Activated gamma-delta T cell (primary cell): ENCODE measurements at regions not wholly inside any gene's neighbourhood (a gene's known extent, or its start where the extent isn't known, plus 50 kb on each side); places are given as distances from the start of the nearest gene placed in this dataset.
"Not testable (repeated sequence)": the region's sequence is repeated elsewhere in the genome, so short reads cannot be mapped to it uniquely, and the experiment has no call there.

ENCODE experiments used
- DNase-seq: peaks from one replicate; lab custom pipeline; 2025; lab: John Stamatoyannopoulos, UW

- DNase-seq: no peak
Observed at GRCh38 chr7:16266877-16267276, 154.5 kb downstream of the CRPPA start.

GRCh38 chr7:16266470-16266869, 154.9 kb downstream of the CRPPA start:
- DNase-seq: not testable (repeated sequence)

- DNase-seq: no peak
Observed at GRCh38 chr7:16265863-16266458, 155.4 kb downstream of the CRPPA start.

GRCh38 chr7:16264823-16265804, 156.2 kb downstream of the CRPPA start:
- no peak for DNase-seq

GRCh38 chr7:16264036-16264819, 157.1 kb downstream of the CRPPA start:
- DNase-seq: no peak

- DNase-seq: not testable (repeated sequence)
Observed at GRCh38 chr7:16263377-16263776, 158.0 kb downstream of the CRPPA start.

- no peak for DNase-seq
Observed at GRCh38 chr7:16261654-16262053, 159.7 kb downstream of the CRPPA start.

- no peak for DNase-seq
Observed at GRCh38 chr7:16261100-16261499, 160.2 kb downstream of the CRPPA start.

GRCh38 chr7:16260236-16260728, 161.1 kb downstream of the CRPPA start:
- no peak for DNase-seq

- not testable (repeated sequence) for DNase-seq
Observed at GRCh38 chr7:16256419-16256818, 164.9 kb downstream of the CRPPA start.

- DNase-seq: not testable (repeated sequence)
Observed at GRCh38 chr7:16255952-16256351, 165.4 kb downstream of the CRPPA start.

- DNase-seq: not testable (repeated sequence)
Observed at GRCh38 chr7:16250655-16251054, 170.7 kb downstream of the CRPPA start.

GRCh38 chr7:16249204-16249603, 172.1 kb downstream of the CRPPA start:
- not testable (repeated sequence) for DNase-seq

GRCh38 chr7:16248556-16248955, 172.8 kb downstream of the CRPPA start:
- not testable (repeated sequence) for DNase-seq

GRCh38 chr7:16244469-16244868, 176.9 kb downstream of the CRPPA start:
- no peak for DNase-seq

- no peak for DNase-seq
Observed at GRCh38 chr7:16242920-16243319, 178.4 kb downstream of the CRPPA start.

GRCh38 chr7:16241017-16241416, 180.3 kb downstream of the CRPPA start:
- no peak for DNase-seq

GRCh38 chr7:16236381-16236780, 185.0 kb downstream of the CRPPA start:
- DNase-seq: no peak

GRCh38 chr7:16235147-16236114, 185.9 kb downstream of the CRPPA start:
- DNase-seq: no peak

GRCh38 chr7:16234493-16235146, 186.7 kb downstream of the CRPPA start:
- DNase-seq: no peak
